GM10248 (cell line): ENCODE measurements at regions not wholly inside any gene's neighbourhood (a gene's known extent, or its start where the extent isn't known, plus 50 kb on each side); places are given as distances from the start of the nearest gene placed in this dataset.

Experiments used
- CTCF ChIA-PET: fragments of 300-600 bp; sonication (Branson Sonifier 250); formaldehyde crosslinking; extraction: SDS; loops from one replicate; lab custom pipeline; 2021; ENCODE audit warnings: antibody characterized with exemption; lab: Yijun Ruan, JAX
- POLR2A ChIA-PET: fragments of 350-650 bp; sonication (Branson Sonifier 250); formaldehyde crosslinking; extraction: SDS; loops from one replicate; lab custom pipeline; 2020; ENCODE audit warnings: antibody characterized with exemption; lab: Yijun Ruan, JAX
- DNase-seq: peaks from one replicate; pipeline ENCODE4 v3.0.0; 2012; ENCODE audit errors: extremely low spot score
- CTCF ChIP-seq: IDR thresholded peaks from 2 replicates; pipeline ENCODE4 v1.5.1; 2012; ENCODE audit warnings: mild to moderate bottlenecking, low read depth; ENCODE audit errors: extremely low read depth, missing control alignments, control extremely low read depth

- CTCF ChIA-PET, result no interaction called here
- TF ChIP-seq CTCF, result no peak
- POLR2A ChIA-PET, result no interaction called here
- no peak for DNase-seq
Observed at GRCh38 chr10:54866666-54867065, 65.6 kb upstream of the PCDH15 start.

DNA sequence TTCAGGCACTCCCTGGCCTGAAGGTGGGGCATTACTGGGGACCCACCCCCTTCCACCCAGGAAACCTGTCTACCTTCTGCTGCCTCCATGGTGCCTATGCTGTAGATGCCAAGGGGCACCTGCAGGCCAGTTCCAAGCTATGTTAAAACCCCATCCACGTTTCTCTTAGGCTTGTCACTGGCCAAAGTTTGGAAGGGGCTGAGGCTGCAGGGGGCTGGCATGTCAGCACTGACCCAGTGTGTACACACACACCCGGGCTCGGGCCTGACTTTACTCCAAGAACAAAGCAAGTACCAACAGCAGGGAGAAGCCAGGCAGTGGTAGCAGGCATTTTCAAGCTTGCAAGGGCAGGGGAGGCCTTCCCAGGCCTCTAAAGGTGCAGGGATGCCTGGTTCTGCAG is 53.8 kb upstream of the PCDH15 start:
- TF ChIP-seq CTCF, result no peak
- ChIA-PET POLR2A (no interaction called here), CTCF (interaction anchor here (1.0 kb wide), 1 partner anchor 9 kb away, joined by 4 read pairs; no protein-coding TSS in a partner anchor)
- DNase-seq, result no peak

- no peak for TF ChIP-seq CTCF
- ChIA-PET CTCF (interaction anchor here (1.0 kb wide), 1 partner anchor 9 kb away, joined by 4 read pairs; no protein-coding TSS in a partner anchor), POLR2A (no interaction called here)
Observed at GRCh38 chr10:54854389-54854788, 53.4 kb upstream of the PCDH15 start.

GRCh38 chr10:54853883-54854282 is 52.9 kb upstream of the PCDH15 start:
- no peak for TF ChIP-seq CTCF
- ChIA-PET CTCF (interaction anchor here (1.0 kb wide), 1 partner anchor 10 kb away, joined by 4 read pairs; no protein-coding TSS in a partner anchor), POLR2A (no interaction called here)
- DNase-seq, result no peak

More at GRCh38 chr10:54854389-54854788, 53.4 kb upstream of the PCDH15 start:
- no peak for DNase-seq
